Testis (tissue), 2 donors: ENCODE measurements at regions not wholly inside any gene's neighbourhood (a gene's known extent, or its start where the extent isn't known, plus 50 kb on each side); places are given as distances from the start of the nearest gene placed in this dataset.

Experiments used
- DNase-seq: peaks from one replicate; pipeline ENCODE4 v3.0.0-alpha.2; 2019
- H3K27ac ChIP-seq, 2 donors: fragments of 200-600 bp; sonication (generic); one replicate each; pipeline ENCODE4 v1.5.1; 2019
- H3K27me3 ChIP-seq: fragments of 200-600 bp; sonication (generic); one replicate; pipeline ENCODE4 v1.5.1; 2019
- H3K36me3 ChIP-seq: fragments of 200-600 bp; sonication (generic); one replicate; pipeline ENCODE4 v1.5.1; 2017; ENCODE audit warnings: low read depth; ENCODE audit errors: missing control alignments
- H3K4me1 ChIP-seq: fragments of 200-600 bp; sonication (generic); one replicate; pipeline ENCODE4 v1.5.1; 2019
- H3K4me3 ChIP-seq, 2 donors: fragments of 200-600 bp; sonication (generic); one replicate each; pipeline ENCODE4 v1.5.1; 2017 to 2019
- H3K9me3 ChIP-seq: fragments of 200-600 bp; sonication (generic); one replicate; pipeline ENCODE4 v1.5.1; 2017
- CTCF ChIP-seq, 3 experiments: fragments of 450-650 bp in 2 of 3; fragments of 200-600 bp in 1 of 3; sonication (generic) in 1 of 3; IDR thresholded peaks; one replicate each; pipeline ENCODE4 v1.5.1; 2016 to 2019; ENCODE audit warnings: antibody characterized with exemption in 3 of 3, mild to moderate bottlenecking in 2 of 3, moderate library complexity in 1 of 3
- POLR2A ChIP-seq: fragments of 450-650 bp; IDR thresholded peaks from one replicate; pipeline ENCODE4 v1.6.1; 2017; ENCODE audit warnings: antibody characterized with exemption, mild to moderate bottlenecking, moderate library complexity
- WGBS, 2 donors: methylation state at CpG; one replicate each; pipeline ENCODE4 v1.1.5; 2018; 5-methylcytosine and 5-hydroxymethylcytosine counted together
- intact Hi-C: fragments of 100-400 bp; cut with DNase I; formaldehyde crosslinking; loops from one replicate; pipeline ENCODE4 v1.15.1; 2023; ENCODE audit warnings: low total_unique reads

- TF ChIP-seq CTCF (IDR thresholded peaks at IDR 0.05) (no peak), POLR2A (no peak)
- H3K36me3 ChIP-seq, result no peaks in the 10 kb centered on the region
- H3K9me3 ChIP-seq, result no peaks in the 10 kb centered on the region
- intact Hi-C loops, result no loop called here
- H3K27ac ChIP-seq, result no peak overlapping the region
- no peak overlapping the region for H3K4me3 ChIP-seq
- WGBS, 2 donors, result 75 to 82% methylated on average over 2 of the region's 2 CpGs
- DNase-seq, result no peak
- H3K4me1 ChIP-seq, result no peaks in the 10 kb centered on the region
- H3K27me3 ChIP-seq, result no peaks in the 10 kb centered on the region
These were observed 414.6 kb downstream of the RFPL4B start for GRCh38 chr6:112761740-112762139.

- H3K36me3 ChIP-seq, result no peaks in the 10 kb centered on the region
- TF ChIP-seq CTCF (IDR thresholded peaks at IDR 0.05), result no peak
- no peak for TF ChIP-seq POLR2A
- H3K4me3 ChIP-seq, result no peak overlapping the region
- H3K27me3 ChIP-seq, result no peaks in the 10 kb centered on the region
- intact Hi-C loops, result no loop called here
- no peaks in the 10 kb centered on the region for H3K4me1 ChIP-seq
- no peak for DNase-seq
- 84 to 88% methylated on average over 2 of the region's 2 CpGs for WGBS, 2 donors
- no peaks in the 10 kb centered on the region for H3K9me3 ChIP-seq
- no peak overlapping the region for H3K27ac ChIP-seq
These were observed 417.2 kb downstream of the RFPL4B start for GRCh38 chr6:112764377-112764776.

- Histone ChIP-seq H3K27ac (no peak overlapping the region), H3K27me3 (no peaks in the 10 kb centered on the region), H3K4me1 (no peaks in the 10 kb centered on the region), H3K36me3 (no peaks in the 10 kb centered on the region), H3K9me3 (no peaks in the 10 kb centered on the region), H3K4me3 (no peak overlapping the region)
- intact Hi-C loops, result no loop called here
- WGBS, 2 donors, result 49 to 70% methylated on average over 2 of the region's 2 CpGs
- TF ChIP-seq CTCF (IDR thresholded peaks at IDR 0.05), result no peak
- TF ChIP-seq POLR2A, result no peak
- no peak for DNase-seq
These were observed 423.2 kb downstream of the RFPL4B start for GRCh38 chr6:112770308-112770707.

GRCh38 chr6:112773187-112773586, 426.1 kb downstream of the RFPL4B start:
- no peak overlapping the region for H3K4me3 ChIP-seq
- H3K27me3 ChIP-seq, result no peaks in the 10 kb centered on the region
- 0% methylated on average over 1 of the region's 1 CpG for WGBS, 2 donors
- H3K9me3 ChIP-seq, result no peaks in the 10 kb centered on the region
- no peaks in the 10 kb centered on the region for H3K36me3 ChIP-seq
- H3K27ac ChIP-seq, result no peak overlapping the region
- intact Hi-C loops, result no loop called here
- TF ChIP-seq CTCF (IDR thresholded peaks at IDR 0.05) (no peak), POLR2A (no peak)
- no peak for DNase-seq
- no peaks in the 10 kb centered on the region for H3K4me1 ChIP-seq

GRCh38 chr6:112774319-112774718, 427.2 kb downstream of the RFPL4B start:
- Histone ChIP-seq H3K27me3 (no peaks in the 10 kb centered on the region), H3K4me1 (no peaks in the 10 kb centered on the region), H3K4me3 (no peak overlapping the region), H3K9me3 (no peaks in the 10 kb centered on the region), H3K27ac (no peak overlapping the region), H3K36me3 (no peaks in the 10 kb centered on the region)
- no peak for TF ChIP-seq CTCF (IDR thresholded peaks at IDR 0.05)
- no peak for TF ChIP-seq POLR2A
- intact Hi-C loops, result no loop called here
- no peak for DNase-seq
- 83 to 85% methylated on average over 4 of the region's 4 CpGs for WGBS, 2 donors
